SK-N-SH treated with all-trans-retinoic acid at 6 μM for 48 hours (cell line): ENCODE measurements at regions not wholly inside any gene's neighbourhood (a gene's known extent, or its start where the extent isn't known, plus 50 kb on each side); places are given as distances from the start of the nearest gene placed in this dataset.

ENCODE experiments used
- ATAC-seq: fragments of 200-7000 bp; cut with Tn5 transposase; 3 replicates; pipeline ENCODE4 v1.9.1; 2020; ENCODE audit warnings: mild to moderate bottlenecking, moderate library complexity
- BACH2 ChIP-seq: fragments of 250-450 bp; sonication (Bioruptor Pico); IDR thresholded peaks from 2 replicates; pipeline ENCODE4 v1.9.0; 2021; ENCODE audit warnings: mild to moderate bottlenecking, borderline replicate concordance
- GLIS3 ChIP-seq: fragments of 250-450 bp; sonication (Bioruptor Pico); IDR thresholded peaks from 2 replicates; pipeline ENCODE4 v1.5.0; 2020; ENCODE audit warnings: mild to moderate bottlenecking, moderate library complexity
- OSR1 ChIP-seq: fragments of 250-450 bp; sonication (Bioruptor Pico); IDR thresholded peaks from 2 replicates; pipeline ENCODE4 v1.8.0; 2022; ENCODE audit warnings: moderate library complexity, mild to moderate bottlenecking, inconsistent platforms
- PPARA ChIP-seq: fragments of 250-450 bp; sonication (Bioruptor Pico); IDR thresholded peaks from 2 replicates; pipeline ENCODE4 v1.5.0; 2020; ENCODE audit warnings: mild to moderate bottlenecking, borderline replicate concordance
- RARB ChIP-seq: fragments of 250-450 bp; sonication (Bioruptor Pico); IDR thresholded peaks from 2 replicates; pipeline ENCODE4 v1.8.0; 2021; ENCODE audit warnings: mild to moderate bottlenecking, moderate library complexity
- SNAI2 ChIP-seq: fragments of 250-450 bp; sonication (Bioruptor Pico); IDR thresholded peaks from 2 replicates; pipeline ENCODE4 v1.5.0; 2020; ENCODE audit warnings: mild to moderate bottlenecking, moderate library complexity
- ZC3H10 ChIP-seq: fragments of 250-450 bp; sonication (Bioruptor Pico); IDR thresholded peaks from 2 replicates; pipeline ENCODE4 v1.5.1; 2021; ENCODE audit warnings: mild to moderate bottlenecking, moderate library complexity
- ZFP3 ChIP-seq: fragments of 250-450 bp; sonication (Bioruptor Pico); IDR thresholded peaks from 2 replicates; pipeline ENCODE4 v1.5.0; 2020; ENCODE audit warnings: mild to moderate bottlenecking, moderate library complexity
- ZFP30 ChIP-seq: fragments of 450-650 bp; formaldehyde crosslinking; IDR thresholded peaks from 2 replicates; pipeline ENCODE4 v1.5.0; 2022; ENCODE audit warnings: mild to moderate bottlenecking, moderate library complexity
- ZNF565 ChIP-seq: fragments of 450-650 bp; formaldehyde crosslinking; conservative IDR thresholded peaks from 2 replicates; pipeline ENCODE4 v1.5.0; 2020; ENCODE audit warnings: low read depth, mild to moderate bottlenecking, moderate library complexity
- ZNF70 ChIP-seq: fragments of 450-650 bp; formaldehyde crosslinking; IDR thresholded peaks from 2 replicates; pipeline ENCODE4 v1.5.0; 2020; ENCODE audit warnings: mild to moderate bottlenecking, moderate library complexity
- ZNF8 ChIP-seq: fragments of 450-650 bp; formaldehyde crosslinking; IDR thresholded peaks from 2 replicates; pipeline ENCODE4 v1.5.0; 2020; ENCODE audit warnings: mild to moderate bottlenecking, moderate library complexity
- TF ChIP-seq, protein P1 (sequence below): fragments of 250-450 bp; sonication (Bioruptor Pico); IDR thresholded peaks from 2 replicates; pipeline ENCODE4 v1.5.0; 2020; ENCODE audit warnings: mild to moderate bottlenecking, moderate library complexity
- TF ChIP-seq, protein P2 (sequence below): fragments of 250-450 bp; sonication (Bioruptor Pico); IDR thresholded peaks from 2 replicates; pipeline ENCODE4 v1.8.0; 2020; ENCODE audit warnings: mild to moderate bottlenecking, moderate library complexity, borderline replicate concordance
- TF ChIP-seq, protein P3 (sequence below): fragments of 250-450 bp; sonication (Bioruptor Pico); IDR thresholded peaks from 2 replicates; pipeline ENCODE4 v1.5.1; 2020; ENCODE audit warnings: low read depth, mild to moderate bottlenecking, moderate library complexity
- TF ChIP-seq, protein P4 (sequence below): fragments of 250-450 bp; sonication (Bioruptor Pico); IDR thresholded peaks from 2 replicates; pipeline ENCODE4 v1.5.1; 2021; ENCODE audit warnings: mild to moderate bottlenecking, moderate library complexity

DNA sequence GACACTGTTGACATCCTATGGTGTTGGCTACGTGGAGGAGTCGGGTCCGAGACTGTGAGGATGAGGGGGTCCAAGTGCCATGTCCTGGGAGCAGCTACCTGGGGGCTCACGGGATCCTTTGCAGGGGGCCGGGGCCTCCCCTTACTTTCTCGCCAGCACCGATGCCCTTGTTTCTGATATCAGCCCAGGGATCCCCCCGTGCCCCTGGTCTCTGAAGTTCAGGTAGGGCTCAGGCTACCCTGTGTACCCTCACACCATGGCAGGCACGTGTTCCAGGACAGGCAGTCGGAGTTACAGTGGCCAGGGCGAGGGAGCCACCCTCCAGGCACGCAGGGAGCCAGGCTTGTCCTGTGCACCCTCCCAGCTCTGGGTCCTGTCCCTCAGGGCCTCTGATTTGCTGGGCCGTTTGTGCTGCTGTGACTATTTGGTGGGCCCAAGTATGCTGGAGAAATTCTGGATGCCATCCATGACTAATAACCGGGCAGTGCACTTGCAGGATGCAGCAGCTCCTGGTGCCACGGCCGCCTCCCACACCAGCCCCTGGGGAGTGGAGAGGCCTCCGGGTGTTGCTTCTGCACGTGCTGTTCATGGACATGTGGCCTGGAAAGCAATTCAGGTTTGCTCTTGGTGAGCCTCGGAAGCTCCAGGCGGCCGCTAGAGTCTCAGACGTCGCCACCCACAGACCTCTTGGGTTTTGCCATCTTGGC, 93.1 kb upstream of the SFSWAP start:
- ATAC-seq = no peak
- TF ChIP-seq PPARA = no peak
- no peak for TF ChIP-seq RARB (CRISPR knock-in tag)
- TF ChIP-seq, protein P1, sequence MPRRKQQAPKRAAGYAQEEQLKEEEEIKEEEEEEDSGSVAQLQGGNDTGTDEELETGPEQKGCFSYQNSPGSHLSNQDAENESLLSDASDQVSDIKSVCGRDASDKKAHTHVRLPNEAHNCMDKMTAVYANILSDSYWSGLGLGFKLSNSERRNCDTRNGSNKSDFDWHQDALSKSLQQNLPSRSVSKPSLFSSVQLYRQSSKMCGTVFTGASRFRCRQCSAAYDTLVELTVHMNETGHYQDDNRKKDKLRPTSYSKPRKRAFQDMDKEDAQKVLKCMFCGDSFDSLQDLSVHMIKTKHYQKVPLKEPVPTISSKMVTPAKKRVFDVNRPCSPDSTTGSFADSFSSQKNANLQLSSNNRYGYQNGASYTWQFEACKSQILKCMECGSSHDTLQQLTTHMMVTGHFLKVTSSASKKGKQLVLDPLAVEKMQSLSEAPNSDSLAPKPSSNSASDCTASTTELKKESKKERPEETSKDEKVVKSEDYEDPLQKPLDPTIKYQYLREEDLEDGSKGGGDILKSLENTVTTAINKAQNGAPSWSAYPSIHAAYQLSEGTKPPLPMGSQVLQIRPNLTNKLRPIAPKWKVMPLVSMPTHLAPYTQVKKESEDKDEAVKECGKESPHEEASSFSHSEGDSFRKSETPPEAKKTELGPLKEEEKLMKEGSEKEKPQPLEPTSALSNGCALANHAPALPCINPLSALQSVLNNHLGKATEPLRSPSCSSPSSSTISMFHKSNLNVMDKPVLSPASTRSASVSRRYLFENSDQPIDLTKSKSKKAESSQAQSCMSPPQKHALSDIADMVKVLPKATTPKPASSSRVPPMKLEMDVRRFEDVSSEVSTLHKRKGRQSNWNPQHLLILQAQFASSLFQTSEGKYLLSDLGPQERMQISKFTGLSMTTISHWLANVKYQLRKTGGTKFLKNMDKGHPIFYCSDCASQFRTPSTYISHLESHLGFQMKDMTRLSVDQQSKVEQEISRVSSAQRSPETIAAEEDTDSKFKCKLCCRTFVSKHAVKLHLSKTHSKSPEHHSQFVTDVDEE (CRISPR knock-in tag) = no peak
- no peak for TF ChIP-seq BACH2
- no peak for TF ChIP-seq SNAI2 (CRISPR knock-in tag)

DNA sequence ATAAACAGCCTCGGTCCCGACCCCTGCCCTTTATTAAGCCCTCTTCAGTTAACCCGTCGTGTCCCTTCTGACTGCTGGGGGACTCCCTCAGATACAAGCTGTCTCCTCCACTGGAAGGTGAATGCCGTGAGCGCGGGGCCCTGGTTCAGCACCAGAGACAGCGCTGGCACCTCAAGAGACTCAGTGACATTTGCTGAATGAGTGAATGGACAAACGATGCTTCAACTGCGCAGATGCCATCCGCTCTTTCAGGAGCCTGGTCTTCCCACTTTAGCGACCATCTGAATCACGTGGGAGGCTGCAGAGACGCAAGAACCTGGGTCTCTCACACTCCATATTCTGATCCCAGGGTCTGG, 92.6 kb upstream of the SFSWAP start:
- TF ChIP-seq GLIS3 (CRISPR knock-in tag) = no peak
- TF ChIP-seq ZFP3 (CRISPR knock-in tag) = no peak
- TF ChIP-seq, protein P1 (CRISPR knock-in tag) = no peak
- no peak for TF ChIP-seq SNAI2 (CRISPR knock-in tag)
- no peak for TF ChIP-seq ZC3H10
- TF ChIP-seq RARB (CRISPR knock-in tag) = no peak
- TF ChIP-seq PPARA = no peak
- TF ChIP-seq BACH2 = no peak
- TF ChIP-seq, protein P2, sequence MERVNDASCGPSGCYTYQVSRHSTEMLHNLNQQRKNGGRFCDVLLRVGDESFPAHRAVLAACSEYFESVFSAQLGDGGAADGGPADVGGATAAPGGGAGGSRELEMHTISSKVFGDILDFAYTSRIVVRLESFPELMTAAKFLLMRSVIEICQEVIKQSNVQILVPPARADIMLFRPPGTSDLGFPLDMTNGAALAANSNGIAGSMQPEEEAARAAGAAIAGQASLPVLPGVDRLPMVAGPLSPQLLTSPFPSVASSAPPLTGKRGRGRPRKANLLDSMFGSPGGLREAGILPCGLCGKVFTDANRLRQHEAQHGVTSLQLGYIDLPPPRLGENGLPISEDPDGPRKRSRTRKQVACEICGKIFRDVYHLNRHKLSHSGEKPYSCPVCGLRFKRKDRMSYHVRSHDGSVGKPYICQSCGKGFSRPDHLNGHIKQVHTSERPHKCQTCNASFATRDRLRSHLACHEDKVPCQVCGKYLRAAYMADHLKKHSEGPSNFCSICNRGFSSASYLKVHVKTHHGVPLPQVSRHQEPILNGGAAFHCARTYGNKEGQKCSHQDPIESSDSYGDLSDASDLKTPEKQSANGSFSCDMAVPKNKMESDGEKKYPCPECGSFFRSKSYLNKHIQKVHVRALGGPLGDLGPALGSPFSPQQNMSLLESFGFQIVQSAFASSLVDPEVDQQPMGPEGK (CRISPR knock-in tag) = no peak
- TF ChIP-seq, protein P3, sequence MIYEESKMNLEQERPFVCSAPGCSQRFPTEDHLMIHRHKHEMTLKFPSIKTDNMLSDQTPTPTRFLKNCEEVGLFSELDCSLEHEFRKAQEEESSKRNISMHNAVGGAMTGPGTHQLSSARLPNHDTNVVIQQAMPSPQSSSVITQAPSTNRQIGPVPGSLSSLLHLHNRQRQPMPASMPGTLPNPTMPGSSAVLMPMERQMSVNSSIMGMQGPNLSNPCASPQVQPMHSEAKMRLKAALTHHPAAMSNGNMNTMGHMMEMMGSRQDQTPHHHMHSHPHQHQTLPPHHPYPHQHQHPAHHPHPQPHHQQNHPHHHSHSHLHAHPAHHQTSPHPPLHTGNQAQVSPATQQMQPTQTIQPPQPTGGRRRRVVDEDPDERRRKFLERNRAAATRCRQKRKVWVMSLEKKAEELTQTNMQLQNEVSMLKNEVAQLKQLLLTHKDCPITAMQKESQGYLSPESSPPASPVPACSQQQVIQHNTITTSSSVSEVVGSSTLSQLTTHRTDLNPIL (CRISPR knock-in tag) = no peak
- ATAC-seq = no peak

DNA sequence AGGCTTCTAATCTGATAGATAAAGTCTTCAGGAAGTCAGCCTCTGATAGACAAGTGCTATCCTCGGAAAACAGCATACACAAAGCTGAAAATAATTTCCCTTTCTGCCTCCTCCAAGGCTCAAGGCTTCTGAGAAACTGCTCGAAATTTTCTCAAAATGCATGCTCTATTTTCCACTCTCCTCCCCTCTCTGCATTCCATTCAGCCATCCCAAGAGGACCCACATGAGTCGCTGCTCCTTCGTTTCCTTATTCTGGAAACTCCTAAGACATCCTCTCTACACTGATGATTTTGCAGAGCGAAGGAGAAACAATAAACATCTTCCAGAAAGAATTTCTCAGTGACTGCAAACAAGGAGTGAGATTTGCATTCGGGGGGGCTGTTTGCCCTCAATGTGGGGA, 92.2 kb upstream of the SFSWAP start:
- no peak for ATAC-seq
- TF ChIP-seq PPARA (no peak), OSR1 (CRISPR knock-in tag) (no peak), ZNF70 (CRISPR knock-in tag) (no peak), ZNF565 (CRISPR knock-in tag) (no peak), ZC3H10 (no peak), ZFP3 (CRISPR knock-in tag) (no peak)
- TF ChIP-seq, protein P3 (CRISPR knock-in tag) = no peak
- TF ChIP-seq, protein P4, sequence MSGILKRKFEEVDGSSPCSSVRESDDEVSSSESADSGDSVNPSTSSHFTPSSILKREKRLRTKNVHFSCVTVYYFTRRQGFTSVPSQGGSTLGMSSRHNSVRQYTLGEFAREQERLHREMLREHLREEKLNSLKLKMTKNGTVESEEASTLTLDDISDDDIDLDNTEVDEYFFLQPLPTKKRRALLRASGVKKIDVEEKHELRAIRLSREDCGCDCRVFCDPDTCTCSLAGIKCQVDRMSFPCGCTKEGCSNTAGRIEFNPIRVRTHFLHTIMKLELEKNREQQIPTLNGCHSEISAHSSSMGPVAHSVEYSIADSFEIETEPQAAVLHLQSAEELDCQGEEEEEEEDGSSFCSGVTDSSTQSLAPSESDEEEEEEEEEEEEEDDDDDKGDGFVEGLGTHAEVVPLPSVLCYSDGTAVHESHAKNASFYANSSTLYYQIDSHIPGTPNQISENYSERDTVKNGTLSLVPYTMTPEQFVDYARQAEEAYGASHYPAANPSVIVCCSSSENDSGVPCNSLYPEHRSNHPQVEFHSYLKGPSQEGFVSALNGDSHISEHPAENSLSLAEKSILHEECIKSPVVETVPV (CRISPR knock-in tag) = no peak

DNA sequence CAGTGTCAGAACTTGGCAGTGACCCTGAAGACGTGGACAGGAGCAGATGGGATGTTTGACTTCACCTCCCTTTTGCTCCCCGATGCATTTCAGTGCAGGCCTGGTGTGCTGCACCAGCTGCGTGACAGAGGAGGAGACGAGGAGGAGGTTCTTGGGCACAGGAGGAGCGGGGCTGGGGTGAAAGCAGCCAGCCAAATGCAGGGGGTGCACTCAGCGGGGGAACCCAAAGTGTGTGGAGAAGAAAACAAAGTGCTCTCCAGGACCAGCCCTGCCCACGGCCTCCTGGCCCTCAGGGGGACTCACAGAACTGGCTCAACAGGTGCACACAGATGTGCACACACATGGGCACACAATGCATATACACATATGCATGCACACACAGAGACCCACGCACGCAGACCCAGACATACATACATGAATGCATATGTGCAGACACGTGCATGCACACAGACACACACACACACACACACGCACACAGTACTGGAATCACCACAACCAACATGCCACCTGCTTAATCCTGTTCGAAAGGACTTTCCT, 91.7 kb upstream of the SFSWAP start:
- TF ChIP-seq, protein P2 (CRISPR knock-in tag) = no peak
- TF ChIP-seq ZNF8 (CRISPR knock-in tag) = no peak
- no peak for TF ChIP-seq GLIS3 (CRISPR knock-in tag)
- no peak for TF ChIP-seq RARB (CRISPR knock-in tag)
- no peak for TF ChIP-seq ZNF565 (CRISPR knock-in tag)
- no peak for TF ChIP-seq ZFP30 (CRISPR knock-in tag)
- TF ChIP-seq, all 23 proteins: peak for 0
- no peak for ATAC-seq
